HUDEP-2 (cell line): ENCODE measurements at regions not wholly inside any gene's neighbourhood (a gene's known extent, or its start where the extent isn't known, plus 50 kb on each side); places are given as distances from the start of the nearest gene placed in this dataset.

Experiments
- DNase-seq, 76 experiments: peaks; one replicate each; lab custom pipeline; 2025; ENCODE audit not compliant: unreplicated experiment in 76 of 76; lab: John Stamatoyannopoulos, UW

DNA sequence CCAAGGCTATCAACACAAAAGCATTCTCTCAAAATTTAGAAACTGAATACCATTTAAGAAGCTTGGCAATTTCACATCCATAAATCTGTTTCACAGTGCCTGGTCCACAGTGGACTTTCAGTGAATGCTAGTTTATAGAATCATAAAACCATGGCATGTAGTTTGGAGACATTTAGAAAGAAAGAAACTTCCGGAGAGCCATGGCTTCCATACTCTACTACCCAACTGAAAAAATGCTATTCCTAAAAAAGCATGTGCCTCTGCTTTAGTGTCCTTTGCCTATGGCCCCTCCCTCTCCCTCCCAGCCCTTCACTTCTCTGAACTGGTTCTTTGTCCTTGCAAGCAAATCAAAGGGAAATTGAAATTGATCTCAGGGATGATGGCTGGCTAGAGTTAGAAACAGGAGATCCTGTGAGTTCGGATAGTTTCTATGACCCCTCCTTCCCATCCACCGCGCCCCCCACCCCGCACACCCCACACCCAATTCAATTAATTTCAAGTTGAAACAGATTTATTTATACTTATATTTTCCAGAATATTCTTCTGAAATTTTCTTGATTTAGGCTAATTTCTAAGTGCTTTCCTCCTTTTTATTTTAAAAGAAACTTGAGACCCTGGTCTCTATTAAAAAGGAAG lies 248.3 kb downstream of the TRIB2 start:
- DNase-seq: peak in 21 of 76 experiments; percentile 0 to 22 (median 8)

- peak in 35 of 76 experiments; percentile 3 to 84 (median 57) for DNase-seq
Measured at GRCh38 chr2:12965540-12966269, 249.0 kb downstream of the TRIB2 start.

DNA sequence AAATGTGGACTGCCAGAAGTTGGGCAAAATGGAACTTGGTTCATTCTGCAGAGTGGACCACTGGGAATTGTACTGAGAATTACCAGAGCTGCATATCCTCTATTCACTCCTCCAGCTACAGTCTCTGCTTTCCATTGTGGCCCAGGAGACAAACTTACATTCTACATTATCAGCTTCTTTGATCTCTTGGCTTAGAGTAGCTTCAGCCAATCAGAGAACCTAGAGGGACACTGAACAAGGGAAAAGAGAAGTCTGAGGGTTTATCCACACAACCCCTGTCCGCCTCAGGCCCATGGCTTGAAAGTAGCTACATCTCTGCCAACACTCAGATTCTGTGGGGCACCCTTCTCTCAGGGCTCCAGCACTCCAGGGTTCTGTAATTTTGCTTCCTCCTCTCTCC lies 251.1 kb downstream of the TRIB2 start:
- no peak for DNase-seq

GRCh38 chr2:12968399-12968798 lies 251.7 kb downstream of the TRIB2 start:
- no peak for DNase-seq

DNA sequence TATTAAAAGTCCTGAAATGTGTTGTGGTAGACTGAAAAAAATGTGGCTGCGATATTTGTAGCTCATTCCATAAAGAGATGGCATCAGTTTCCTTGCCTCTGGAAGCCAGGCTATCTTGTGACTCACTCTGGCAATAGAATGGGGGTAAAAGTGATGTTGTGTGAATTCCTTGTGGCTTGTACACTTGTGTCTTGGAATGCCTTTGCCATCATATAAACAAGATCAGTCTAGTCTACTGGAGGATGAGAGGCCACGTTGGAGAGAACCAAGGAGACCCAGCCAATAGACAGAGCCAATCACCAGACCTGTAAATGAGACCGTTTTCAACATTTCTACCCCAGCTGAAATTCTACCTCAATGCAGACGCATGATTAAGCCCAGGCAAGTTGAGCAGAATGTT lies 254.1 kb downstream of the TRIB2 start:
- DNase-seq: no peak

- no peak for DNase-seq
Measured at GRCh38 chr2:12971581-12972365, 255.0 kb downstream of the TRIB2 start.

GRCh38 chr2:12978066-12978835 lies 261.5 kb downstream of the TRIB2 start:
- no peak for DNase-seq

DNA sequence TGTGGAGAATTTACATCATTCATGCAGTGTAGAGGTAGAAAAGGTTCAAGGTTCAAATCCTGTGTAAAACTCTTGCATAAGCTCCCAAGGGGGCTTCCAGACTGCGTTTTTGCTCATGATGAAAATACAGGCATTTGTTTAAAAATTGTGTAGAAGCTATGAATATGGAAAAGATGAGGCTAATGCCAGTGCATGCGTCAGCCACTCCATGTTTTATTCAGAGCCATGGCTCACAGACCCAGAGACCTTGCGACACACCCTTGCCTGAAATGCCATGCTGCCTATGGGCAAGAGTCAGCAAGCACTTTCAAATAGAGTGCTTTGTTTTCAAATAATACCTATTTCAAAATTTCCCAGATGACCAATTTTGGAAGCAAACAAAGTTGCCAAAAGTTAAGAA lies 262.3 kb downstream of the TRIB2 start:
- no peak for DNase-seq

- no peak for DNase-seq
Measured at GRCh38 chr2:12980817-12981216, 264.1 kb downstream of the TRIB2 start.

DNA sequence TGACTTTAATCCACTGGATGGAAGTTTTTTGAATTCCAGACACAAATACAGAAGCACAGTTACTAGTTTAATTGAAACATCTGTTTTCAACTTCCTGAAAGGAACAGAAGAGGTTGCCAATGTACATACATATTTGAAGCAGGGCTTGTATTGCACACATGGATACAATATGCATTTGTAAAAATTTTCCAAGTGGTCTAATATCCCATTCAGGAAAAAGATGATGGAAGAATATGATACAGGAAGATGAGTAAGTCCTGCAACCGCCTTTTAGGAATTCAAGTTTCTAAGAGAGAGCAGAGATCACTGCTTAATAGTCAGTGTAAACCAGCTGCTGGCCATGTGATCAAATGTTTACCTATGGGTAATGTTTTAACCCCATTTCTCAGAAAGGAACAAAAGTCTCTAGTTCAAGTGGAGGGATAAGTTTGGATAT lies 265.4 kb downstream of the TRIB2 start:
- no peak for DNase-seq

DNA sequence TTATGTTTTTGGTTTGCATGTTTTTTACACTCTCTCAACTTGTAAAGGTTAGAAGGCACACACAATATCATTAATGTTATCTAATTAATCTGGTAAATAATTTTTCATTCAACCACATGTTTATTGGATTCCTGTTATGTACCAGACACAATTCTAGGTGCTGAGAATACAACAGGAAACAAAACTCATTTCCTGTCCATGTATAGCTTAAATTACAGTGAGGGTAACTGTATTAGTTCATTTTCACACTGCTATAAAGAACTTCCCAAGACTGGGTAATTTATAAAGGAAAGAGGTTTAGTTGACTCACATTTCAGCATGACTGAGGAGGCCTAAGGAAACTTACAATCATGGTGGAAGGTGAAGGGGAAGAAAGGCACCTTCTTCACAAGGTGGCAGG lies 270.5 kb downstream of the TRIB2 start:
- DNase-seq: no peak

DNA sequence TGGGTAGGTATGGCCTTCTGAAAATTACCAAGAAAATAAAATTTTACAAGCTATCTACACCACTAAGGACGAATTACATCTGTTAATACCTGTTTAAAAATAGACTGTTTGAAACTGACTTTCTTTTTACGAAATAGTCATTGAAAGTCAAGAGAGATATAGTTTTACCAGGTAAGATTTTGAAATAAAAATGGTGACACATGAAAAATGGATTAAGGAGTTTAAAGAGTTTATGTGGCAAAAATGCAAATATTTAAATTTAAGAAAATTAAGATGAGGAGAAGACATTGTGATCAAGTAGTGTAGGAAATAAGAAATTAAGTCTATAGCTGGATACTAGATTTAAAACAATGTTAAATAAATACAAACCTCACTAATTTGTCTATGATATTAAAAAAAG lies 271.5 kb downstream of the TRIB2 start:
- DNase-seq: no peak

- no peak for DNase-seq
Measured at GRCh38 chr2:12990523-12990922, 273.8 kb downstream of the TRIB2 start.

- no peak for DNase-seq
Measured at GRCh38 chr2:12998685-12999084, 281.9 kb downstream of the TRIB2 start.

- peak in 6 of 76 experiments; percentile 1 to 27 (median 10) for DNase-seq
Measured at GRCh38 chr2:13000664-13001363, 284.1 kb downstream of the TRIB2 start.

GRCh38 chr2:13001408-13001807 lies 284.7 kb downstream of the TRIB2 start:
- DNase-seq: no peak

- no peak for DNase-seq
Measured at GRCh38 chr2:13002536-13003331, 286.0 kb downstream of the TRIB2 start.

GRCh38 chr2:13003500-13003899 lies 286.8 kb downstream of the TRIB2 start:
- DNase-seq: no peak

DNA sequence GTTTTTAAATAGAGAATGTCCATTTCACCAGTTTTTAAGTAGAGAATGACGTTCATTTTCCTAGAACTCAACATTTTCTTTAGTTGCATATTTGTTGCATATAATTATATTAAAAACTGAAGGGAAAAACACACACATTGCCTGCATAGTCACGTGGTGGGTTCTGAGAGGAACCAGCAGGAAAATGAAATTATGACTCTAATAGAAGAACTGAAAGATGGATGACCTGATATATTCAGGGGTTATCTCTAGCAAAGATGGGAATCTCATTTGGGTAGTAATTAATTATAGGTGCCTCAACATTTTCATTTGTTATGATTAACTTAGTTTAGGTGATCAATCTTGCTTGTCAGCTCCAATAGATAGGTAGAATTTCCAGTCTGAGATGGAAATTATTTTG lies 288.3 kb downstream of the TRIB2 start:
- no peak for DNase-seq
